ENCODE measurements at regions not wholly inside any gene's neighbourhood (a gene's known extent, or its start where the extent isn't known, plus 50 kb on each side); places are given as distances from the start of the nearest gene placed in this dataset.
"Not testable (repeated sequence)": the region's sequence is repeated elsewhere in the genome, so short reads cannot be mapped to it uniquely, and the experiment has no call there.

DNA sequence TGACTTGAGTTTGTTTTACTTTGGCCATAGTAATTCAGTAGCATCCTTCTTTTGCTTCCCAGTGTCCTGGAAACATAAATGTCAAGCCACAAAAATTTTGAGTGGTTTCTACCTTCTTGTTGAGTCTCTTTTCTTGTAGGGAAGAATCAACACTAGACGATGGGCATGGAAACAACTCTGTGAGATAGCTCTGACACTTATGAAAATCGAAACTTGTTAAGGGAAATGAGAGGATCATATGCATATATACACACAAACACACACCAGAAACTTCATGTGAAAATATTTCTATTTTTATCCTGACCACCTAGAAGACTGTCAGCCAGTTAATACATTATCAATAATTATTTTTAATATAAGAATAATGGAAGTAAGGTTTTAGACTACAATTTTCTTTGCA is 1247.3 kb upstream of the FLRT2 start:
- no peak for DNase-seq

- no peak for DNase-seq
Observed at GRCh38 chr14:84288781-84289180, 1241.2 kb upstream of the FLRT2 start.

DNA sequence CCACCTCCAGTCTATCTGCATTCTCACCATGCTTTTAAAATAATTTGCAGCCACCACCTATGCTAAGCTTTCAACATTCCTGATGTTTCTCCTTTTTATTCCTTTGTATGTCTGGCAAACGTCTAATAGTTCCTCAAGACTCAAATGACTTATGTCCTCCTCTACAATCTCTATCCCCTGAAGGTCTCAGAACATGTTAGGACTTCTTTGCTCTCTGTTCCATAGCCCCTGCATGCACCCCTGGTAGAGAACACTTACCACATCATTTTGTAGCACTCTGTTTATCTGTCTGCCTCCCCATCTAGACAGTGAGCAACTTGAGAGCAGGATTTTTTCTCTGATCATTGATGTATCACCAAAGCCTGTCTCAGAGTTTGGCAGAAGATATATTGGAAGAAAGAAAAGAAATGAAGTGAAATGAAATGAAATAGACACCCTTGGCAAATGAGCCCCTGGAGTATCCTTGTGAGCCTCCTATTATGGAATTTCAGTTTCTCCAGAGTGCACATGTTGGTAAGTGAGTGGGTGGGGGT is 1231.2 kb upstream of the FLRT2 start:
- DNase-seq, result no peak

DNA sequence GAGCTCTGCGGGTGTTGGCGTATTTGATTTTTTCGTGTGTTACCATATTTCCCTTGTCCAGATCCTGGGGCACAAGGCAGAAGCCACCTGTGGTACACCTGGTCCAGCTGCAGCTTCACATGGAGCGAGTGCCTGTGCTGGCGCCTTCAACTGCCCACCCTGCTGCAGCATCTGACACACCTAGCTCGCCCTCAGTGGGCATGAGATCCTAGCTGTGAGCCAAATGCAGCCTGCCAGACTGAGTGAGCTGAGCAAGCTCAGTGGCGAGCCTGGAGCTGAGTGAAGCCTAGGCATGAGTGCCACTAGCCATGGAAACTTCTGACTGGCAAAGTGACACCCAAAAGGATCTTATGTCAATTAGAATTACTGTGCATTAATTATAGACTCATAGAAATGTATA is 1226.8 kb upstream of the FLRT2 start:
- DNase-seq, result no peak

GRCh38 chr14:84312551-84312950 is 1217.4 kb upstream of the FLRT2 start:
- DNase-seq, result no peak

- DNase-seq, result no peak
Observed at GRCh38 chr14:84323450-84323849, 1206.5 kb upstream of the FLRT2 start.

GRCh38 chr14:84323978-84324377 is 1206.0 kb upstream of the FLRT2 start:
- DNase-seq, result no peak

DNA sequence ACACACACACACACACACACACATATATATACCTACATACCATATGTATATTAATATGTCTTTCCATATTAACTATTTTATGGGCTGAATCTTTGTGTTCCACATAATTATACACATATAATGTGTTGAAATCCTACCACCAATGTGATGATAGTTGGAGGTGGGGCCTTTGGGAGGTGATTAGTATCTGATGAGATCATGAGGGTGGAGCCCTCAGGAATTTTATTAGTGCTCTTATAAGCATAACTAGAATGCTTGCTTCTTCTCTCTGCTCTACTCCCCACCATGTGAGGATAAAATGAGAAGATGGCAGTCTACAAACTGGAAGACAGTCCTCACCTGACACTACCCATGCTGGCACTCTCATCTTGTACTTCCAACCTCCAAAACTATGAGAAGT is 1193.5 kb upstream of the FLRT2 start:
- DNase-seq, result no peak

DNA sequence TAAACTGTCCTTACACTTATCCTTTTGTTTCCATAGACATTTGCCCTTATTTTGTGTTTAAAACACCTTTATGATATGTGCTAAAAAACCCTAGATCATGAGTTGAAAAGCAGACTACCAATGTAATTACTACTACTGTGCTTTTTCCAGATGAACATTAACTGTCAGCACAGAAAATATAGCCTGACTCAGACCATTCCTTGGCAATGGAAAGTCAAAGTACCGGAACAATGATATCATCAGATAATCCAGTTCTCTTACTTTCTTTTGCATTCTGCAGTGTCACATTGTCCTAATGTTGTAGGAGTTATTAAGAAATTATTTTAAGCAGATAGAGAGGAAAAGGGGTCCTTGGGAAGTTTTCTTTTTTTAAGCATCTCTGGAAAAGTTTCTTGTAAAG is 1189.0 kb upstream of the FLRT2 start:
- DNase-seq, result no peak

- DNase-seq, result not testable (repeated sequence)
Observed at GRCh38 chr14:84341867-84342266, 1188.1 kb upstream of the FLRT2 start.

DNA sequence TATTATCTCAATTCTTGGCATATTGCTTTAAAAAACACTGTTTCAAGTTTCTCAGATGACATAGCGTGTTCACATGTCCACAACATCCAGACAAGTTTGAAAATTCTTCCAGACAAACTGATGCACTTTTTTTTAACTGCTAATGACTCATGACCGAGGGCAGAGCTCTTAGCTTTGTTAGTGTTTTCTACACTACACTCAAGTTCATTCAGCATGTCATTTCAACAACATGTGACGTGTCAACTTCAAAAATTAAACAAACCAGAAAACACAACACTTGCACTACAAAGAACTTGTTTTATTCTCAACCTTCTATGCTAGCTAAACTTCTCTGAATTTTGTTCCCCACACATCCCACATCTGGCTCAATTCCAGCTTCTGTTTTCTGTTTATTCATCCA is 1186.3 kb upstream of the FLRT2 start:
- DNase-seq, result no peak

DNA sequence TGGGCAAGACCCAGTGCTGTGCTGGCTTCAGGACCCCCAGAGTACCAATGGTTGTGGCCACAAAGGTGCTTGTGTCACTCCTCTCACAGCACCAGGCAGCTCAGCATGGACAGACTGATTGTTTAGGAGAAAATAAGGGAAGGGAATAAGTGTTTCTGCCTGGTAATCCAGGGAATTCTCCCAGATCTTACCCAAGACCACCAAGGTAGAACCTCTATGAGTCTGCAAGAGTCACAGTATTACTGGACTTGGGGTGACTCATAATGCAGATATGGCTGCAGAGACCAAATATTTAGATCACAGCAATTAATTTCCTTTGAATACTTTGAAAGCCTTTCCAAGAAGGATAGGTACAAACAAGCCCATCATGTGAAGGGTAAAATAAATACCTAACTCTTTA is 1178.3 kb upstream of the FLRT2 start:
- DNase-seq, result no peak

GRCh38 chr14:84361476-84361875 is 1168.5 kb upstream of the FLRT2 start:
- no peak for DNase-seq

GRCh38 chr14:84375235-84375634 is 1154.7 kb upstream of the FLRT2 start:
- DNase-seq, result no peak

DNA sequence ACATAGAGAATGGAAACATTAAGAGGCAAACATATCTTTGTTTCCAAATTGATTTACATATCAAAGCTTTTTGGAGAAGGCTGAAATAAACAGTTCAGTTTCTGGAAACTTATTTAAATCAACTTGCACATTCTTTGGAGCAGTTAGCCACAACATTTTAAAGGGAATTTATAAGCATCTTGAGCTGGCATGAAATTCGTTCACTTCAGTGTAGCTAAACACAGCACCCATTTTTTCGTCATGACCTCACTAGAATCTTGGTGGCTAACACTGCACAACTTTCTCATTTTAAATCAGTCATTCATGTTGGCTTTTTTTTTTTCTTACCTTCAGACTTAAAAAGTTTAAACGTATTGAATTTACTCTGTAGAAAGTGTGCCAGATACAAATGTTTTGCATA is 1139.9 kb upstream of the FLRT2 start:
- DNase-seq, result no peak

- DNase-seq, result no peak
Observed at GRCh38 chr14:84397631-84398030, 1132.3 kb upstream of the FLRT2 start.

GRCh38 chr14:84399296-84399910 is 1130.5 kb upstream of the FLRT2 start:
- DNase-seq, result no peak

GRCh38 chr14:84401631-84402030 is 1128.3 kb upstream of the FLRT2 start:
- no peak for DNase-seq

DNA sequence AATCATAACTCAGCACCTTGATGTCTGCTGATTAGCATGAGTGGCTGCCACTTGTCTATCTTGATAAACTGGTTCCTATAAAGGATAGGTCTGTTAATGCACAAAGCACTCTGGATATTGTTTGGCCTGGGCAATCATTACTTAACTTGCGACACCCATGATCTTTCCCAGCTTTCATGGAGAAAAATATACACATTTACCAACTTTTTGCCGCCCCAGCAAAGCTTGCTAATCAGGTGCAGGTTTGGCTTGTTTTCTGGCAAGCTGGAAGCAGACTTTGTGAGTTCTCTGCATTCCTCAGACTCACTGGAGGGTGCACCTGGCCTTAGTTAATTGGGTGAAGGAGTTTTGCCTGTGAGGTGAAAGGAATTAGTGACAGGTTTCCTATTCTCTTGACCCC is 1126.4 kb upstream of the FLRT2 start:
- no peak for DNase-seq

GRCh38 chr14:84404246-84404645 is 1125.7 kb upstream of the FLRT2 start:
- no peak for DNase-seq

DNA sequence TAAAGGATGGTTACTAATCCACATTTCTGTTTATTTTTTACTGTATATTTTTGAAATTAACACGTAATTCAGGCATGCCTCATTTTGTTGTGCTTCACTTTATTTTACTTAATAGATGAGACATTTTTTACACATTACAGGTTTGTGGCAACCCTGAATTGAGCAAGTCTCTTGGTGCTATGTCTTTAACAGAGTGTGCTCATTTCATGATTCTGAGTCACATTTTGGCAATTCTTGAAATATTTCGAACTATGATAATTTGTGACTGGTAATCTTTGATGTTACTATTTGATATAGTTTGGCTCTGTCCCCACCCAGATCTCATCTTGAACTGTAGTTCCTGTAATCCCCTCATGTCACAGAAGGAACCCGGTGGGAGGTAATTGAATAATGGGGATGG is 1120.5 kb upstream of the FLRT2 start:
- DNase-seq, result no peak

- DNase-seq, result no peak
Observed at GRCh38 chr14:84410344-84410743, 1119.6 kb upstream of the FLRT2 start.

DNA sequence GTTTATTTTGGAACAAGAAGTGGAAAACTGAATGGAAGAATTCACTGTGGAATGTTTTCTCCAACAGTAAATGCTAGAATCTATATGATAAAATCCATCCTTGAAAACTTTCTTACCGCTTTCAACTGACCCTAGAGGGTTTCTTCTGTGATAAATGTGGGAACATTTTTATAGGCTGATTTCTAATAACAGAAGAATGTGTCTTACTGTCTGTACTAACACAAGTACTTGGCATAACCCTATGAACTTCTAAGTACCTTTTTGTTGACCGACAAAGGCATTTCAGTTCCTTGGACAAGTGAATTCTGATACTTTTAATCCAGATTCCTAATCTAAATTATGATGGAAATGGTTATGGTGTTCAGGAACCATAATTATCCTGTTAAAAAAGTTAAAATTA is 1109.7 kb upstream of the FLRT2 start:
- no peak for DNase-seq

- DNase-seq, result no peak
Observed at GRCh38 chr14:84421621-84422020, 1108.3 kb upstream of the FLRT2 start.

GRCh38 chr14:84425968-84426367 is 1104.0 kb upstream of the FLRT2 start:
- no peak for DNase-seq

DNA sequence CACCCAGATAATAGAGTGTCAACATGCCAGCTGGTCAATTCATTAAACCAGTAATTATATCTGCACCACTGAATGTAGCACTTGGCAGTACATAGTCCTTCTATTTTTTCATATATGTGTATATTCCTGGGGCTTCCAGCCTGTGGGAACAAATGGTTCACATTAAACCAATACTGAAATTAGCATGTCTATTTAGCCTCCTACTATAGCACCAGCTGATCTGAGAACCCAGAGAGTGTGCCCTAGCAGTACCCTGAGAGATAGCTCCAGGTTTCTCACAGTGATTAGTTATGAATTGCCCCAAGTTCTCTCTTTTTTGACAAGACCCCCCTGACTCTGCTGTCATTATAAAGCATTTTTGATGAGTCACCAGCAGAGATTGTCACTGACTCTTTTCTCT is 1097.3 kb upstream of the FLRT2 start:
- DNase-seq, result no peak

Data from stimulated activated CD4-positive, alpha-beta T cell treated with anti-CD3 and anti-CD28 coated beads, Interleukin-2, amount 100 ng/mL, for 24 hours (primary cell).